GM12872 (cell line): ENCODE measurements at regions not wholly inside any gene's neighbourhood (a gene's known extent, or its start where the extent isn't known, plus 50 kb on each side); places are given as distances from the start of the nearest gene placed in this dataset.

Source experiments
- CTCF ChIP-seq: IDR thresholded peaks from 3 replicates; pipeline ENCODE4 v1.5.1; 2011; ENCODE audit warnings: low read depth, mild to moderate bottlenecking, low read length, moderate library complexity; ENCODE audit not compliant: insufficient read depth

GRCh38 chrX:9249051-9249846 lies 215.3 kb upstream of the FAM9B start:
- no peak for TF ChIP-seq CTCF

- no peak for TF ChIP-seq CTCF
These were observed 212.7 kb upstream of the TBL1X start for GRCh38 chrX:9252182-9252581.

DNA sequence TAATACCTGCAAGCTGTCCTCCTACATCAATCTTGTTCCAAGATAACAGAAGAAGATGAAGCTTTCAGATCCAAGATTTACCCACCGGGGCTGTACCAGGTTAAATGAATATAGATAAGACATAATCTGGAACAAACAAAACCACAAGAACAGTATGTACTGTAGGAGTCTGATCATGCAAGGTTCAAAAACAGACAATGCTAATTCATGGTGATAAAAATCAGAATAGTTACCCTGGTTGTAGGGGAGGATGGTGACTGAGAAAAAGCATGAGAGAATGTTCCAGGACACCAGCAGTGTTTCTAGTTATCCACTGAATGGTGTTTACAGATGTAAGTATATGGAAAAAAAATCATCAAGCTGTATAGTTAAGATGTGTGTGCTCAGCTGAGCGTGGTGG lies 211.6 kb upstream of the TBL1X start:
- no peak for TF ChIP-seq CTCF

DNA sequence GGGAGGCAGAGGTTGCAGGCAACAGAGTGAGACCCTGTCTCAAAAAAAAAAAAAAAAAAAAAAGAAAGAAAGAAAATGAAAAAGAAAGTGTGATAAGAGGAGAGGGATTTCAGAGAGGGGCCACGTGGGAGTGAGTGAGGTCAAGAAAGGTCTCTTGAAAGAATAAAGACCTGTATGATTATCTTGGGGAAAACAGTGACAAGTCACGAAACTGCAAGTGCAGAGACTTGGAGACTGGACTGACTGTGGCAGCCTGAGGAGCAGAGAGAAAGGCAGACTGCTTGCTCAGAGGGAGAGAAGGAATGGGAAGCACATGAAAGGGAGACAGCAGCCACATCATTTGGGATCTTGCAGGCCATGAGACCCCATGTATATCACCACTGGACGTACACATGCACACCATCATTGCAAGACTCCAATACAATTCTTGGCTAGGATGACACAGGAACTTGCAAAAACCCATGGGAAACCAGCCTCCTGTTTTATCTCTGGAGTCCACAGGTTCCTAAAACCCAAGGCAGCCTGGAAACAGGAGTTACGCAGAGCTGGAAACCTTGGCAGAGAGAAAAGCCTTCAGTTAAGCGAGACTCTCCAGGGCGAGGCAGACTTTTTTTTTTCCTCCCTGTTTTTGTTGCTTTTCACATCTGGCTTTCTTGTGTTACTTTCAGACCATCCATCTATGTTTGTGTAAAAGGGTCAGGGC lies 207.0 kb upstream of the TBL1X start:
- TF ChIP-seq CTCF, result no peak

DNA sequence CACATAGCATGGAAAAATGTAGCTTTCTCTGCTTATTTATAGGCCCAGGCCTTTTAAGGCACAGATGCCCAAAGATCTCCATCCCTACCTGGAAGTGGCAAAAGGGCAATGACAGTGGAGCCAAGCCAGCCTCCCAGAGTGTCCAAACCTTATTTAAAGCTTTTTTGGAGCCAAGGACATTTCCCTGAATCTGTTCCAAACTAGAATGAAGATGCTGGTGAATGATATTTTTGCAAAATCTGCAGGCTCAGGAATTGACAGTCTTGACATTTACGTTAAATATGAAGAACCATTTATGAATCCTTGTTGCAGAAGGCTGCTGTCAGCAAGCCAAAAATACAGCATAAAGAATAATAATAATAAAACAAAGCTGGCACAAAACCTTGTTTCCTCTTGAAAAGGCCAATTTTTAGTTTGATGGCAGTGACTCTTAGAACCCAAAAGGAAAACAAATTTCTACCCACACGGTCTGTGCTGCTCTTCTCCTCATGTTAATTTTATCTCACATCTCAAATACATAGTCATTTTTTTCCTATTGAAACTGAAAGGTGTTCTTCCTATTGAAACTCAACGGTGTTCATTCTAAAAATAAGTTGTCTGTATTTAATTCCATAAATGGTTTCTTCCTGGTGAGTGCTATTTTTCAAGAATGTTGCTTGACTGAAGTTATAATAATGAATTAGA lies 206.3 kb upstream of the TBL1X start:
- TF ChIP-seq CTCF, result no peak

GRCh38 chrX:9260603-9261002 lies 204.3 kb upstream of the TBL1X start:
- TF ChIP-seq CTCF, result no peak

DNA sequence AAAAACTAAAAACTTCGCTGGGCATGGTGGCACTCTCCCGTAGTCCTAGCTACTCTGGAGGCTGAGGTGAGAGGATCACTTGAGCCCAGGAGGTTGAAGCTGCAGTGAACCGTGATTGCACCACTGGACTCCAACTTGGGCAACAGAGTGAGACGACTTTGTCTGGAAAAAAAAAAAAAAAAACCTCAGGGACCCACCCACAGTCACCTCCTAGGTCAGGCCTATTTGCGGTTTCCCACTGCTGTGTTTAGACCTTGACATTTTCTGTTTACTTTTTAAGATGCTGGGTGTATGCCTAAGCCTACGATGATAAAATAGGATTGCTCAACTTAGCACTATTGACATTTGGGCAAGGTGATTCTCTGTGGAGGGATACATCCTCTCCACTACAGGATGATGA lies 197.4 kb upstream of the TBL1X start:
- TF ChIP-seq CTCF, result no peak
